Dendritic cell treated with granulocyte-macrophage colony-stimulating factor and Interleukin-4, amounts not matched to agents 40 ng/mL and 50 ng/mL, for 4 days (primary cell): ENCODE measurements at regions not wholly inside any gene's neighbourhood (a gene's known extent, or its start where the extent isn't known, plus 50 kb on each side); places are given as distances from the start of the nearest gene placed in this dataset.
"Not testable (repeated sequence)": the region's sequence is repeated elsewhere in the genome, so short reads cannot be mapped to it uniquely, and the experiment has no call there.

Source experiments
- H3K27ac Mint-ChIP-seq: one replicate; pipeline ENCODE4 v1.8.0; 2022; ENCODE audit warnings: mild to moderate bottlenecking, mixed read lengths
- H3K27me3 Mint-ChIP-seq: one replicate; pipeline ENCODE4 v1.8.0; 2022; ENCODE audit warnings: mild to moderate bottlenecking, mixed read lengths
- H3K36me3 Mint-ChIP-seq: one replicate; pipeline ENCODE4 v1.8.0; 2022; ENCODE audit warnings: low read depth, mixed read lengths
- H3K4me1 Mint-ChIP-seq: one replicate; pipeline ENCODE4 v1.8.0; 2022; ENCODE audit warnings: low read depth, mixed read lengths
- H3K4me3 Mint-ChIP-seq: one replicate; pipeline ENCODE4 v1.8.0; 2022; ENCODE audit warnings: mild to moderate bottlenecking, moderate library complexity, mixed read lengths
- H3K9me3 Mint-ChIP-seq: one replicate; pipeline ENCODE4 v1.8.0; 2022; ENCODE audit warnings: mixed read lengths
- intact Hi-C: fragments of 100-400 bp; cut with micrococcal nuclease; formaldehyde crosslinking; loops from one replicate; pipeline ENCODE4 v1.15.0; 2022

DNA sequence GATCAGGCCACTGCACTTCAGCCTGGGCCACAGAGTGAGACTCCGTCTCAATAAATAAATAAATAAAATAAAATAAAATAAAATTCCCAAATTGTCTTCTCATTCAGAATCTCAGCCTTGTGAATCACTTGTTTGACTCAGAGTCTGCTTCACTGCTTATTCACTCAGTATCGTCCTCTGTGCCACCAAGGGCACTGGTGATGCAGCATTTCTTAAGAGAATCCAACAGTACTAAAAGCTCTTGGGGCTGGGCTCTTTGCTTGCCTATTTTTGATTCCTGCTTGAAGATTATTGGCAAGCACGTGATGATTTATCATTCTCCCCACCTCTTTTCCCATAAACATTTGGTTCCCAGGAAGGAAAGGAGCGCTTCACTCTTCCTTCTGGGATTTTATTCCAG, 54.8 kb upstream of the HMGB1 start:
- no peaks in the 10 kb centered on the region for H3K27me3 Mint-ChIP-seq
- no peak overlapping the region for H3K27ac Mint-ChIP-seq
- no peaks in the 10 kb centered on the region for H3K36me3 Mint-ChIP-seq
- H3K4me1 Mint-ChIP-seq = no peaks in the 10 kb centered on the region
- intact Hi-C loops = no loop called here
- H3K9me3 Mint-ChIP-seq = no peaks in the 10 kb centered on the region
- no peak overlapping the region for H3K4me3 Mint-ChIP-seq

DNA sequence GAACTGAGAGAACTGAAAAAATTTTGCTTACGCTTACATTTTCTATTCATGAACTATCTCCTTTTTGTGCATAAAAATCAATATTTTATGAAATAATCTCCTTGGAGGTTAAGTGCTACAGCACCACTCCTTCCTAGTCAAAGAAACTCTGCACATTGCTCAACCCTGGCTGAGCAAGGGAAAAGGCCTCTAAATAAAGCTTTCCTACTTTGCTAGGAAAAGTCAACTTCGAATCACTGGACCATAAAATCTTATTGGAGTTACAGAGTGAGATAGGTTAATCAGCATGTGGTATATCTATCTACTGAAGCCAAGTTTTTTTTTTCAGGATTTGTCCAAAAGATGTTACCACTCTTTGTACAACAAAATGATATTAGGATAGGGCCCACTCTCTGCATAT, 57.5 kb upstream of the HMGB1 start:
- H3K27ac Mint-ChIP-seq = no peak overlapping the region
- no peak overlapping the region for H3K4me3 Mint-ChIP-seq
- H3K27me3 Mint-ChIP-seq = no peaks in the 10 kb centered on the region
- intact Hi-C loops = no loop called here
- H3K36me3 Mint-ChIP-seq = no peaks in the 10 kb centered on the region
- no peaks in the 10 kb centered on the region for H3K9me3 Mint-ChIP-seq
- no peaks in the 10 kb centered on the region for H3K4me1 Mint-ChIP-seq

DNA sequence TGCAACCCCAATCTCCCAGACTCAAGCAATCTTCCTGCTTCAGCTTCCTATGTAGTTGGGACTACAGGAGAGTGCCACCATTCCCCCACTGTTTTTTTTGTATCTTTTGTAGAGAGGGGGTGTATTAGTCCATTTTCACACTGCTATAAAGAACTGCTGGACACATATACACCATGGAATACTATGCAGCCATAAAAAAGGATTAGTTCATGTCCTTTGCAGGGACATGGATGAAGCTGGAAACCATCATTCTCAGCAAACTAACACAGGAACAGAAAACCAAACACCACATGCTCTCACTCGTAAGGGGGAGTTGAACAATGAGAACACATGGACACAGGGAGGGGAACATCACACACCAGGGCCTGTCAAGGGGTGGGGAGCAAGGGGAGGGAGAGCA, 58.1 kb upstream of the HMGB1 start:
- H3K9me3 Mint-ChIP-seq, H3K27me3 Mint-ChIP-seq, intact Hi-C loops, H3K4me1 Mint-ChIP-seq, H3K27ac Mint-ChIP-seq, H3K4me3 Mint-ChIP-seq, H3K36me3 Mint-ChIP-seq: not testable (repeated sequence)

DNA sequence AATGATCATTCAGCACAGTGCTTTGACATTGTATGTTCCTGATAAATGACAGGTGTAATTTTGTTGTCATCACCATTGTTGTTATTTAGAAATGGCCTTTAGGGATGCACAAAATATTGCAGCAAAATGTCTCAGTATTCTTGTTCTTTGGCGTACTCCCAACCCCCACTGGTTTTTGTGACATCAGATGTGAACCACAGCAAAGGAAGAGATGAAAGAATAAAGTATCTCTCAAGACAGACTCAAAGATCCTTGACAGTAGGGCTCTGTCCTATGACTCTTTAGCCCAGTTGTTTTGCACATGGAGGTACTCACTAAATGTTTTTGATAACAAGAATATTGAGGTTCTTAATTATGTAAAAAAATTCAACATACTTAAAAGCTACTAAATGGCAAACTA, 59.5 kb upstream of the HMGB1 start:
- H3K4me3 Mint-ChIP-seq, H3K27ac Mint-ChIP-seq, H3K9me3 Mint-ChIP-seq, H3K4me1 Mint-ChIP-seq, H3K36me3 Mint-ChIP-seq, intact Hi-C loops, H3K27me3 Mint-ChIP-seq: not testable (repeated sequence)

DNA sequence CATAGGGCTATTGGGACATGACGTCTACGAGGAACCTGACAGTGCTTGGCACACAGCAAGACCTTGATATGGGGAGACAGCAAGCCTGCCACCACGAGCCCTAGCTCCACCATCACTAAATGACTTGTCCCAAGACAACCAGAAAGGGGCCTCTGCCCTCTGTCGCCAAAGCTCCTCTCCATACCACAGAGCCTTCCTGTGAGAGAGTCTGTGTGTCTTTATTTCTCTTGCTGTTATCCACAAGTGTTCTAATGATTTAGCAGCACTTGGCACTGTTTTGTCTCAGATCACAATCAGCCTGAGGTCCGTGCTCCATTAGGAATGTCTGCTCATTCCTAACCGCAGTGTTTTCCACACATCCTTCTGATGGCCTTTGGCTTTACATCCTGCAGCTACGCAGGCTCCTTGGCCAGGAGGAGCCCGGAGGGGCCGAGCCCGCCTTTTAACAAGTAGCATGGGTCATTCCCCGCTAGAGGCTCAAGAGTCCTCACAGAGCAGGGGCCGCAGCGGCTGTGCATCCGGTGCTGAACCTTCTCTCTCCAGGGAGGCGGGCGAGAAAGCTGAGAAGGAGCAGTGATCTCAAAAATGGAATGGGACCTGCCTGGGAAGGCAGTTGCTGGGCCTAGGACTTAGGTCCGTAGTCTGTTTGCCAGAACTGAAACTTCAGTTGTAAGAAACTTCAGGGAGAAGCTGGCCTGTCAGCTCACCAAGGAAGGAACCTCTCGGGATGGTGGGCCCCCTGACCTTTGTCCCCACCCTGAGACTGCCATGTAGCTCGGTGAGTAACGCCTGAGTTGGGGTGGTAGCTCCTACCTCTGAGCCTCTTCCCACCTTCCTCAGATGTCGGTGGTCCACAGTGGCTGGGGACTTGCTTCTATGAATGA, 61.1 kb upstream of the HMGB1 start:
- H3K27me3 Mint-ChIP-seq = no peaks in the 10 kb centered on the region
- intact Hi-C loops = no loop called here
- no peak overlapping the region for H3K27ac Mint-ChIP-seq
- no peaks in the 10 kb centered on the region for H3K4me1 Mint-ChIP-seq
- H3K4me3 Mint-ChIP-seq = no peak overlapping the region
- no peaks in the 10 kb centered on the region for H3K36me3 Mint-ChIP-seq
- H3K9me3 Mint-ChIP-seq = no peaks in the 10 kb centered on the region

DNA sequence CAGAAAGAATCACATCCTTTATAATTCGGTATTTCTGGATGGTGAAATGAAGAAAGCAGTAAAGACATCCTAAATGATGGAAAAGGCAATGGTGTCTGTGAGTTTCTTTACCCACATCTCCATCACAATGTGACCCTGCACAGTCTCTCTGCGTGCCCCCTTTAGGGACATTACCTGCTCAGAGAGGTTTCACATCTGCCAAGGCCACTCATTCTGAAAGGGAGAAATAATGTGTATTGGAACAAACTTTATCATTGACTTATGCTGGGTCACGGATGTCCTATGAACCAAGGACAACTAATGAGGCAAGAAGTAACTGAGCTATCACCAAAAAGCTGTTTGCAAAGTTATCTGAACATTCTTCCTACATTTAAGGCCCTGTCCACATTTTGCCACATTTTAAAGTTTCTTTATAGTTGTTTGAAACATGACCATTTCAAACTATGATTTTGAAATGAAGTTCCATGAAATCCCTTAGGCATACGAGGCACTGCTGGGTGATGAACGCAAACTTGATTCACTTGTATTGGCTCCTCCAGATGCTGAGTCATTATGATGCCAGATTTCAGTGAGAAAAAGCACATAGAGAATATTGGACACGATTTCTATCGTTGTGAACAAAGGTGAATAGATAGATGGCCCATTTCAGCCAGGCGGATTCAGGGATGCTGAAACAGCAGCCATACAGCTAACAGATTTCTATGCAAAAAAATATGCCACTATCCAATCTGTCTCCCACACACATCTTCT, 63.5 kb upstream of the HMGB1 start:
- peaks cover 4% of the 10 kb centered on the region for H3K4me1 Mint-ChIP-seq
- no peaks in the 10 kb centered on the region for H3K36me3 Mint-ChIP-seq
- no peaks in the 10 kb centered on the region for H3K9me3 Mint-ChIP-seq
- H3K27ac Mint-ChIP-seq = no peak overlapping the region
- no peaks in the 10 kb centered on the region for H3K27me3 Mint-ChIP-seq
- H3K4me3 Mint-ChIP-seq = no peak overlapping the region
- intact Hi-C loops = no loop called here

DNA sequence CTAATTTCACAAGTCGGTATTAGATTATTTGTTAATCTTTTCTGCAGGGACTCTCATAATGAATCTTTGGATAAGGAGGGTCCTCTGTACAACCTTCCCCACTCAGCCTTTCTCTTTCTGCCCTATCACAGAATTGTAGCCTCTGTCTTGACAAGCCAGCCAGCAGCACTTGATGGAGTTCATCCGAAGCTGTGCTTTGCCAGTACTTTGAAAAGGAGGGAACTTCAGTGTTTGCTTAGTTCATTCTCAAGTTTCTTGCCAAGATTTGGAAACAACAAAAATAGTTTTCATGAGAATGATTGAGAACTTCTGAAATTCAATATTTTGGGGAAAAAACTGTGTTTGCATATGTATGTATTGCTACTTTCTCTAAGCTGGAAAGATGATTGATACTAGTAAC, 69.3 kb upstream of the HMGB1 start:
- Mint-ChIP-seq H3K27me3 (peaks cover 2% of the 10 kb centered on the region), H3K4me1 (peaks cover 8% of the 10 kb centered on the region), H3K27ac (no peak overlapping the region), H3K9me3 (no peaks in the 10 kb centered on the region), H3K36me3 (no peaks in the 10 kb centered on the region), H3K4me3 (no peak overlapping the region)
- intact Hi-C loops = no loop called here

DNA sequence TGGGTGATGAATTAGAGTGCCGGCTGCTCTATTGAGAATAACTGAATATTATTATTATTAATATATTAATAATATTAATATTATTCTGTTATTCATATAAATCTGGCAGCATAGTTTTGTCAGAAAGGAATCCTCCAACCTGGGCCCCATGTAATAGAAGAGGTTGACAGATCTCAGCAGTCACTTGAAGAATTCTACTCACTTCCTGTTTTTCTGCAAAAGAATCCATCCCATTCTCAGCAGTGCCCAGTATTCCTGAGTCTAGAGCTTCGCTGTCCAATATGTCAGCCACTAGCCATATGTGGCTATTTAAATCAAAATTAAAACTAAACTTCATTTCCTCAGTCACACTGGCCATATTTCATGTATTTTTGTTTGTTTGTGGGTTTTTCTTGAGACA, 72.4 kb upstream of the USPL1 start:
- no peak overlapping the region for H3K4me3 Mint-ChIP-seq
- no peak overlapping the region for H3K27ac Mint-ChIP-seq
- peaks cover 8% of the 10 kb centered on the region for H3K4me1 Mint-ChIP-seq
- intact Hi-C loops = no loop called here
- no peaks in the 10 kb centered on the region for H3K9me3 Mint-ChIP-seq
- H3K36me3 Mint-ChIP-seq = no peaks in the 10 kb centered on the region
- peaks cover 6% of the 10 kb centered on the region for H3K27me3 Mint-ChIP-seq

DNA sequence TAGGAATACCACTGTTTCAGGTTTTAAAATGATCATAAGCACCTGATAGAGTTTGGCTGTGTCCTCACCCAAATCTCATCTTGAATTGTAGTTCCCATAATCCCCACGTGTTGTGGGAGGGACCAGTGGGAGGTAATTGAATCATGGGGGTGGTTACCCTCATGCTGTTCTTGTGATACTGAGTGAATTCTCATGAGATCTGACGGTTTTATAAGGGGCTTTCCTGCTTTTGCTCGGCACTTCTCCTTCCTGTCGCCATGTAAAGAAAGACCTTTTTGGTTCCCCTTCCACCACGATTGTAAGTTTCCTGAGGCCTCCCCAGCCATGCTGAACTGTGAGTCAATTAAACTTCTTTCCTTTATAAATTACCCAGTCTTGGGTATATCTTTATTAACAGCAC, 69.7 kb upstream of the USPL1 start:
- H3K36me3 Mint-ChIP-seq, H3K27me3 Mint-ChIP-seq, H3K9me3 Mint-ChIP-seq, H3K4me1 Mint-ChIP-seq, H3K4me3 Mint-ChIP-seq, intact Hi-C loops, H3K27ac Mint-ChIP-seq: not testable (repeated sequence)

DNA sequence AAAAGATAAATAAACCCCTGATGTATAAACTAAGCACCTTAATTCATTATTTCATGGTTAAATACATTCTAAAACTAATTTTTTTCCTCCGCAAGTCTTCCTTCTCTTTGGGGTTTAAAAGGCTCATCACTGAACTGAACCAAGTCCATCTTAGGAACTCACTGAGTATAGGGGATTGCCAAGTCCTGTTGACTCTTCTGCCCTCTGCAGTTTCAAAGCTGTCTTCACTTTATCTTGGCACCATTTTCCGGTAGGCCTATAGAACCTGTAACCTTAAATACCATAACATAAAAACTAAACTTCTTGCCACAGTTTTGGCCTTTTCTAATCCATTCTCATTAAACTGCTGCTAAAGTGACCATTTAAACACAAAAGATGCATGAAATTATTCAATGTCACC, 66.5 kb upstream of the USPL1 start:
- intact Hi-C loops = loop anchor here (5.0 kb wide), 1 partner anchor 194 kb away; no protein-coding TSS in a partner anchor
- no peak overlapping the region for H3K4me3 Mint-ChIP-seq
- H3K4me1 Mint-ChIP-seq = no peaks in the 10 kb centered on the region
- no peaks in the 10 kb centered on the region for H3K9me3 Mint-ChIP-seq
- no peaks in the 10 kb centered on the region for H3K27me3 Mint-ChIP-seq
- H3K36me3 Mint-ChIP-seq = no peaks in the 10 kb centered on the region
- no peak overlapping the region for H3K27ac Mint-ChIP-seq

DNA sequence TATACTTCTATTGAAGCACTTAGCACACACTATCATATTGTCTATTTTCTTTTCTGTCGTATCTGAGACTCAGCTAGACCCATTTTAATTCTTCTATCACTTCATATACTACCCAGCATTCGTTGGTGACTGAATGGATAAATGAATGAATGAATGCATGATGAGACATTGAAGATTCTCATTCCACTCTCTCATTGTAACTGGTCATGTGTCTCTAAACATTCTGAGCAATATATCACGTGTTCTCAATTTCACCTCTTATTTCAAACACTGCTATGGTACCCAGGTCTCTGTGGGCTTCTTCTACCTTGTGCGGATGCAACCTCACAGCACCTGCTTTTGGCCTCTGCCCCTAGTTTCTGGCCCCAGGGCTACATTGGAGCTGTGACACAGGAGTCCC, 65.2 kb upstream of the USPL1 start:
- Mint-ChIP-seq H3K36me3 (no peaks in the 10 kb centered on the region), H3K9me3 (no peaks in the 10 kb centered on the region), H3K27ac (no peak overlapping the region), H3K4me3 (no peak overlapping the region), H3K27me3 (no peaks in the 10 kb centered on the region), H3K4me1 (no peaks in the 10 kb centered on the region)
- intact Hi-C loops = loop anchor here (5.0 kb wide), 1 partner anchor 195 kb away; no protein-coding TSS in a partner anchor

DNA sequence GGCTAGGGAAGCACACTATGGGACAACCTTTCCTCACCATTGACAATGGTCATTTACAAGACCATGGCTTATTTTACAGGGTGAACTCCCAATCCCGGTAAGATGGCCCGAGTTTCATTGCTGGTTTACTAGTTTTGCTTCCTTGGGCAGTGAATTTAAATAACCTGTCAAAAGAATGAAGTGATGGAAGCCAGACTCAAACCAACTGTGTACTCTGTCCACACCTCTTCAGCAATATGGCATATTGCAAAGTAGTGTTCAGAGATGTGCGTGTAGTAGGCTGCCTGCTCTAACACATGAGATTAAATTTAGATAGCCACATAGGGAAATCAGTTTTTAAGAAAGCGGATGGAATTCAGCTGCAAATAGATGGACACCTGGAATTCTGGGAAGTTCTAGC, 58.4 kb upstream of the USPL1 start:
- Mint-ChIP-seq H3K9me3 (no peaks in the 10 kb centered on the region), H3K27me3 (peaks cover 3% of the 10 kb centered on the region), H3K36me3 (no peaks in the 10 kb centered on the region), H3K4me1 (no peaks in the 10 kb centered on the region), H3K4me3 (no peak overlapping the region), H3K27ac (no peak overlapping the region)
- intact Hi-C loops = no loop called here

DNA sequence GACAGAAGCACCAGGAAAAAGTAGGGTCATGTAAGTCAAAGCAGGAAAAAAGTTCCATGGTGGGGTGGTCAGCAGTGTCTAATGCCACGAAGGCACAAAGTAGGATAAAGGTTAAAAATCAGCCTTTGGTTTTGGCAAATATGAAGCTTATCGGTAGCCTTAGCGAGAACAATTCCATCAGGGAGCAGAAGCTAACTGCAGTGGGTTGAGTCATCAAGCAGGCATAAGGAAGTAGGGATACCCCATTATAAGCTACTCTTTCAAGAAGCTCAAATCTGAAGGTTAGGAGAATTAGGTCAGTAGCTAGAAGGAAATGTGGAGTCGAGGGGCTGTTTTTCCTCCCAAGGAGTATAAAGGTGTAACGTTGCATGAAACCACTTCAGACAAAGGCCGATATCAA, 57.5 kb upstream of the USPL1 start:
- H3K4me1 Mint-ChIP-seq = no peaks in the 10 kb centered on the region
- no peaks in the 10 kb centered on the region for H3K36me3 Mint-ChIP-seq
- no peaks in the 10 kb centered on the region for H3K9me3 Mint-ChIP-seq
- no peak overlapping the region for H3K27ac Mint-ChIP-seq
- intact Hi-C loops = no loop called here
- H3K27me3 Mint-ChIP-seq = peaks cover 3% of the 10 kb centered on the region
- H3K4me3 Mint-ChIP-seq = no peak overlapping the region

DNA sequence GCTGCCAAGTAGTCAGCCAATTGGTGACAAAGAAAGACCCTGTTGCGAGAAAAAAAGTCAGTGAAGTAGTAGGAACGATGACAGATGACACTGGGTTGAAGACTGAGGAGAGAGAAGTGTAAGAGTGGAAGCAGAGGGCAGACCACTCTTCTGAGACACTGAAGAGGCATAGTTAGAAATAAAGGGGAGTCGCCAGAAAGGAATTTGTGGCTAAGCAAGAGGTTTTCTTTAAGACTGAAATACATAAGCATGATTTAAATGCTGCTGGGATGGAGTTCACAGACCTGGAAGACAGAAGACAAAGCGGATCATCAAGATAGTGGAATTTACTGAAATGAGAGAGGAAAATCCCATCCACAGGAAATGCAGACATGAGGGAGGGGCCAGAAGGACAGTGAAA, 56.2 kb upstream of the USPL1 start:
- intact Hi-C loops = no loop called here

More for the DNA sequence above, 56.2 kb upstream of the USPL1 start:
- Mint-ChIP-seq H3K27ac (no peak overlapping the region), H3K4me3 (no peak overlapping the region), H3K9me3 (no peaks in the 10 kb centered on the region), H3K36me3 (no peaks in the 10 kb centered on the region), H3K4me1 (no peaks in the 10 kb centered on the region), H3K27me3 (peaks cover 3% of the 10 kb centered on the region)
